HUES64 (cell line): ENCODE measurements at regions not wholly inside any gene's neighbourhood (a gene's known extent, or its start where the extent isn't known, plus 50 kb on each side); places are given as distances from the start of the nearest gene placed in this dataset.

Source experiments
- H3K27ac ChIP-seq: 2 replicates; pipeline ENCODE4 v1.7.0; 2013; ENCODE audit warnings: low read depth, low read length, inconsistent platforms
- H3K27me3 ChIP-seq: 2 replicates; pipeline ENCODE4 v1.6.1; 2013; ENCODE audit warnings: mild to moderate bottlenecking, low read length; ENCODE audit not compliant: insufficient read depth
- H3K36me3 ChIP-seq: 2 replicates; pipeline ENCODE4 v1.6.1; 2013; ENCODE audit warnings: mild to moderate bottlenecking, low read length; ENCODE audit not compliant: insufficient read depth
- H3K4me1 ChIP-seq: 2 replicates; pipeline ENCODE4 v1.6.1; 2013; ENCODE audit warnings: mild to moderate bottlenecking, low read length, moderate library complexity; ENCODE audit not compliant: insufficient read depth
- H3K4me3 ChIP-seq: 2 replicates; pipeline ENCODE4 v1.5.1; 2013; ENCODE audit warnings: mild to moderate bottlenecking, low read length, moderate library complexity
- H3K9ac ChIP-seq: 2 replicates; pipeline ENCODE4 v1.6.1; 2013; ENCODE audit warnings: mild to moderate bottlenecking, low read depth, low read length
- H3K9me3 ChIP-seq: 2 replicates; pipeline ENCODE4 v1.6.1; 2013; ENCODE audit warnings: low read depth, low read length; ENCODE audit not compliant: insufficient read depth
- WGBS: fragments of 150-250, 120-280 bp; methylation state at CpG from one replicate; pipeline ENCODE4 v1.1.7; 2013; ENCODE audit warnings: missing lambda C conversion rate; 5-methylcytosine and 5-hydroxymethylcytosine counted together

- Histone ChIP-seq H3K36me3 (no peaks in the 10 kb centered on the region), H3K27me3 (no peaks in the 10 kb centered on the region), H3K9me3 (no peaks in the 10 kb centered on the region), H3K9ac (no peak overlapping the region), H3K27ac (no peak overlapping the region), H3K4me3 (no peak overlapping the region), H3K4me1 (no peaks in the 10 kb centered on the region)
- 91% methylated on average over 4 of the region's 4 CpGs for WGBS
Measured at GRCh38 chr16:8519179-8519578, 71.1 kb downstream of the TMEM114 start.

GRCh38 chr16:8517280-8517679 lies 73.0 kb downstream of the TMEM114 start:
- Histone ChIP-seq H3K36me3 (no peaks in the 10 kb centered on the region), H3K9me3 (no peaks in the 10 kb centered on the region), H3K9ac (no peak overlapping the region), H3K4me3 (no peak overlapping the region), H3K27me3 (peaks cover 3% of the 10 kb centered on the region), H3K4me1 (no peaks in the 10 kb centered on the region), H3K27ac (no peak overlapping the region)
- 88% methylated on average over 4 of the region's 4 CpGs for WGBS

- no peaks in the 10 kb centered on the region for H3K4me1 ChIP-seq
- no peaks in the 10 kb centered on the region for H3K36me3 ChIP-seq
- H3K27ac ChIP-seq = no peak overlapping the region
- H3K27me3 ChIP-seq = peaks cover 3% of the 10 kb centered on the region
- H3K4me3 ChIP-seq = no peak overlapping the region
- WGBS = 93% methylated on average over 3 of the region's 3 CpGs
- H3K9me3 ChIP-seq = no peaks in the 10 kb centered on the region; the same call in 1 of the 2 replicates
- no peak overlapping the region for H3K9ac ChIP-seq
Measured at GRCh38 chr16:8516471-8516870, 73.8 kb downstream of the TMEM114 start.

- Histone ChIP-seq H3K36me3 (no peaks in the 10 kb centered on the region), H3K9ac (no peak overlapping the region), H3K27ac (no peak overlapping the region), H3K4me3 (no peak overlapping the region), H3K9me3 (no peaks in the 10 kb centered on the region; the same call in 1 of the 2 replicates), H3K4me1 (no peaks in the 10 kb centered on the region), H3K27me3 (peaks cover 32% of the 10 kb centered on the region)
- 87% methylated on average over 8 of the region's 8 CpGs for WGBS
Measured at GRCh38 chr16:8512941-8513624, 77.2 kb downstream of the TMEM114 start.

GRCh38 chr16:8511464-8511863 lies 78.8 kb downstream of the TMEM114 start:
- Histone ChIP-seq H3K9ac (no peak overlapping the region), H3K36me3 (no peaks in the 10 kb centered on the region), H3K4me3 (no peak overlapping the region), H3K27ac (no peak overlapping the region), H3K4me1 (no peaks in the 10 kb centered on the region), H3K27me3 (peaks cover 48% of the 10 kb centered on the region), H3K9me3 (no peaks in the 10 kb centered on the region; the same call in 1 of the 2 replicates)
- 92% methylated on average over 4 of the region's 4 CpGs for WGBS

- peaks cover 61% of the 10 kb centered on the region for H3K27me3 ChIP-seq
- H3K9me3 ChIP-seq = no peaks in the 10 kb centered on the region; the same call in 1 of the 2 replicates
- no peak overlapping the region for H3K27ac ChIP-seq
- H3K36me3 ChIP-seq = no peaks in the 10 kb centered on the region
- no peak overlapping the region for H3K9ac ChIP-seq
- no peak overlapping the region for H3K4me3 ChIP-seq
- 84% methylated on average over 5 of the region's 6 CpGs for WGBS
- peaks cover 7% of the 10 kb centered on the region; the same call in 1 of the 2 replicates for H3K4me1 ChIP-seq
Measured at GRCh38 chr16:8510160-8510559, 80.2 kb downstream of the TMEM114 start.

- no peaks in the 10 kb centered on the region for H3K9me3 ChIP-seq
- H3K9ac ChIP-seq = no peak overlapping the region
- no peaks in the 10 kb centered on the region for H3K36me3 ChIP-seq
- peaks cover 95% of the 10 kb centered on the region for H3K27me3 ChIP-seq
- no peak overlapping the region for H3K27ac ChIP-seq
- no peak overlapping the region for H3K4me3 ChIP-seq
- peaks cover 7% of the 10 kb centered on the region; the same call in 1 of the 2 replicates for H3K4me1 ChIP-seq
- 19% methylated on average over 7 of the region's 7 CpGs for WGBS
Measured at GRCh38 chr16:8505327-8505991, 84.9 kb downstream of the TMEM114 start.

- no peak overlapping the region for H3K9ac ChIP-seq
- peaks cover 70% of the 10 kb centered on the region for H3K27me3 ChIP-seq
- H3K27ac ChIP-seq = no peak overlapping the region
- H3K36me3 ChIP-seq = no peaks in the 10 kb centered on the region
- WGBS = 69% methylated on average over 2 of the region's 2 CpGs
- no peaks in the 10 kb centered on the region for H3K9me3 ChIP-seq
- H3K4me1 ChIP-seq = peaks cover 7% of the 10 kb centered on the region; the same call in 1 of the 2 replicates
- no peak overlapping the region for H3K4me3 ChIP-seq
Measured at GRCh38 chr16:8502446-8502845, 87.9 kb downstream of the TMEM114 start.

- H3K4me3 ChIP-seq = no peak overlapping the region
- no peaks in the 10 kb centered on the region for H3K36me3 ChIP-seq
- 79% methylated on average over 1 of the region's 1 CpG for WGBS
- H3K4me1 ChIP-seq = 0 out of 2 replicates have a peak, but pooled peaks cover 1% of the 10 kb centered on the region
- no peaks in the 10 kb centered on the region for H3K9me3 ChIP-seq
- H3K27me3 ChIP-seq = peaks cover 49% of the 10 kb centered on the region
- H3K27ac ChIP-seq = no peak overlapping the region
- no peak overlapping the region for H3K9ac ChIP-seq
Measured at GRCh38 chr16:8500351-8500750, 90.0 kb downstream of the TMEM114 start.

- Histone ChIP-seq H3K9ac (no peak overlapping the region), H3K4me1 (peaks cover 10% of the 10 kb centered on the region), H3K36me3 (no peaks in the 10 kb centered on the region), H3K27me3 (peaks cover 10% of the 10 kb centered on the region), H3K27ac (no peak overlapping the region), H3K9me3 (no peaks in the 10 kb centered on the region), H3K4me3 (no peak overlapping the region)
- WGBS = 90% methylated on average over 3 of the region's 3 CpGs
Measured at GRCh38 chr16:8496364-8496763, 93.9 kb downstream of the TMEM114 start.

GRCh38 chr16:8493972-8494371 lies 96.3 kb downstream of the TMEM114 start:
- Histone ChIP-seq H3K27me3 (peaks cover 5% of the 10 kb centered on the region), H3K9me3 (no peaks in the 10 kb centered on the region), H3K9ac (no peak overlapping the region), H3K4me1 (peaks cover 10% of the 10 kb centered on the region), H3K4me3 (no peak overlapping the region), H3K27ac (no peak overlapping the region; the same call in 1 of the 2 replicates), H3K36me3 (no peaks in the 10 kb centered on the region)
- WGBS = 17% methylated on average over 1 of the region's 1 CpG
